SK-N-SH treated with all-trans-retinoic acid at 6 μM for 48 hours (cell line): ENCODE measurements at regions not wholly inside any gene's neighbourhood (a gene's known extent, or its start where the extent isn't known, plus 50 kb on each side); places are given as distances from the start of the nearest gene placed in this dataset.

Experiments
- ATAC-seq: fragments of 200-7000 bp; cut with Tn5 transposase; 3 replicates; pipeline ENCODE4 v1.9.1; 2020; ENCODE audit warnings: mild to moderate bottlenecking, moderate library complexity
- ARNTL ChIP-seq: fragments of 450-650 bp; formaldehyde crosslinking; IDR thresholded peaks from 2 replicates; pipeline ENCODE4 v1.5.0; 2020; ENCODE audit warnings: low read depth, mild to moderate bottlenecking, moderate library complexity, borderline replicate concordance
- BACH2 ChIP-seq: fragments of 250-450 bp; sonication (Bioruptor Pico); IDR thresholded peaks from 2 replicates; pipeline ENCODE4 v1.9.0; 2021; ENCODE audit warnings: mild to moderate bottlenecking, borderline replicate concordance
- CSDC2 ChIP-seq: fragments of 250-450 bp; sonication (Bioruptor Pico); IDR thresholded peaks from 2 replicates; pipeline ENCODE4 v1.5.0; 2020; ENCODE audit warnings: mild to moderate bottlenecking, moderate library complexity
- ESRRG ChIP-seq: fragments of 250-450 bp; sonication (Bioruptor Pico); IDR thresholded peaks from 2 replicates; pipeline ENCODE4 v1.6.1; 2021; ENCODE audit warnings: mild to moderate bottlenecking
- GLIS3 ChIP-seq: fragments of 250-450 bp; sonication (Bioruptor Pico); IDR thresholded peaks from 2 replicates; pipeline ENCODE4 v1.5.0; 2020; ENCODE audit warnings: mild to moderate bottlenecking, moderate library complexity
- ISL1 ChIP-seq: fragments of 250-450 bp; sonication (Bioruptor Pico); IDR thresholded peaks from 2 replicates; pipeline ENCODE4 v2.1.2; 2022; ENCODE audit warnings: mild to moderate bottlenecking, moderate library complexity
- OSR1 ChIP-seq: fragments of 250-450 bp; sonication (Bioruptor Pico); IDR thresholded peaks from 2 replicates; pipeline ENCODE4 v1.8.0; 2022; ENCODE audit warnings: moderate library complexity, mild to moderate bottlenecking, inconsistent platforms
- POU6F1 ChIP-seq: fragments of 250-450 bp; sonication (Bioruptor Pico); IDR thresholded peaks from 2 replicates; pipeline ENCODE4 v1.8.0; 2021; ENCODE audit warnings: low read depth, mild to moderate bottlenecking, moderate library complexity, borderline replicate concordance
- PPARA ChIP-seq: fragments of 250-450 bp; sonication (Bioruptor Pico); IDR thresholded peaks from 2 replicates; pipeline ENCODE4 v1.5.0; 2020; ENCODE audit warnings: mild to moderate bottlenecking, borderline replicate concordance
- RARB ChIP-seq: fragments of 250-450 bp; sonication (Bioruptor Pico); IDR thresholded peaks from 2 replicates; pipeline ENCODE4 v1.8.0; 2021; ENCODE audit warnings: mild to moderate bottlenecking, moderate library complexity
- SNAI2 ChIP-seq: fragments of 250-450 bp; sonication (Bioruptor Pico); IDR thresholded peaks from 2 replicates; pipeline ENCODE4 v1.5.0; 2020; ENCODE audit warnings: mild to moderate bottlenecking, moderate library complexity
- TCF4 ChIP-seq: fragments of 250-450 bp; sonication (Bioruptor Pico); IDR thresholded peaks from 2 replicates; pipeline ENCODE4 v1.8.0; 2021; ENCODE audit warnings: mild to moderate bottlenecking, moderate library complexity, borderline replicate concordance
- TOX ChIP-seq: fragments of 250-450 bp; sonication (Bioruptor Pico); IDR thresholded peaks from 2 replicates; pipeline ENCODE4 v1.8.0; 2021; ENCODE audit warnings: mild to moderate bottlenecking, moderate library complexity, borderline replicate concordance
- ZC3H10 ChIP-seq: fragments of 250-450 bp; sonication (Bioruptor Pico); IDR thresholded peaks from 2 replicates; pipeline ENCODE4 v1.5.1; 2021; ENCODE audit warnings: mild to moderate bottlenecking, moderate library complexity
- ZFP3 ChIP-seq: fragments of 250-450 bp; sonication (Bioruptor Pico); IDR thresholded peaks from 2 replicates; pipeline ENCODE4 v1.5.0; 2020; ENCODE audit warnings: mild to moderate bottlenecking, moderate library complexity
- ZFP30 ChIP-seq: fragments of 450-650 bp; formaldehyde crosslinking; IDR thresholded peaks from 2 replicates; pipeline ENCODE4 v1.5.0; 2022; ENCODE audit warnings: mild to moderate bottlenecking, moderate library complexity
- ZNF565 ChIP-seq: fragments of 450-650 bp; formaldehyde crosslinking; conservative IDR thresholded peaks from 2 replicates; pipeline ENCODE4 v1.5.0; 2020; ENCODE audit warnings: low read depth, mild to moderate bottlenecking, moderate library complexity
- ZNF70 ChIP-seq: fragments of 450-650 bp; formaldehyde crosslinking; IDR thresholded peaks from 2 replicates; pipeline ENCODE4 v1.5.0; 2020; ENCODE audit warnings: mild to moderate bottlenecking, moderate library complexity
- ZNF8 ChIP-seq: fragments of 450-650 bp; formaldehyde crosslinking; IDR thresholded peaks from 2 replicates; pipeline ENCODE4 v1.5.0; 2020; ENCODE audit warnings: mild to moderate bottlenecking, moderate library complexity
- TF ChIP-seq, protein P1 (sequence below): fragments of 250-450 bp; sonication (Bioruptor Pico); IDR thresholded peaks from 2 replicates; pipeline ENCODE4 v1.5.1; 2020; ENCODE audit warnings: low read depth, mild to moderate bottlenecking, moderate library complexity
- TF ChIP-seq, protein P2 (sequence below): fragments of 250-450 bp; sonication (Bioruptor Pico); IDR thresholded peaks from 2 replicates; pipeline ENCODE4 v1.5.0; 2020; ENCODE audit warnings: mild to moderate bottlenecking, moderate library complexity
- TF ChIP-seq, protein P3 (sequence below): fragments of 250-450 bp; sonication (Bioruptor Pico); IDR thresholded peaks from 2 replicates; pipeline ENCODE4 v1.5.1; 2021; ENCODE audit warnings: mild to moderate bottlenecking, moderate library complexity
- TF ChIP-seq, protein P4 (sequence below): fragments of 250-450 bp; sonication (Bioruptor Pico); IDR thresholded peaks from 2 replicates; pipeline ENCODE4 v1.8.0; 2020; ENCODE audit warnings: mild to moderate bottlenecking, moderate library complexity, borderline replicate concordance

- no peak for ATAC-seq
- TF ChIP-seq ZFP30, result no peak
- TF ChIP-seq, protein P1, sequence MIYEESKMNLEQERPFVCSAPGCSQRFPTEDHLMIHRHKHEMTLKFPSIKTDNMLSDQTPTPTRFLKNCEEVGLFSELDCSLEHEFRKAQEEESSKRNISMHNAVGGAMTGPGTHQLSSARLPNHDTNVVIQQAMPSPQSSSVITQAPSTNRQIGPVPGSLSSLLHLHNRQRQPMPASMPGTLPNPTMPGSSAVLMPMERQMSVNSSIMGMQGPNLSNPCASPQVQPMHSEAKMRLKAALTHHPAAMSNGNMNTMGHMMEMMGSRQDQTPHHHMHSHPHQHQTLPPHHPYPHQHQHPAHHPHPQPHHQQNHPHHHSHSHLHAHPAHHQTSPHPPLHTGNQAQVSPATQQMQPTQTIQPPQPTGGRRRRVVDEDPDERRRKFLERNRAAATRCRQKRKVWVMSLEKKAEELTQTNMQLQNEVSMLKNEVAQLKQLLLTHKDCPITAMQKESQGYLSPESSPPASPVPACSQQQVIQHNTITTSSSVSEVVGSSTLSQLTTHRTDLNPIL (CRISPR knock-in tag), result no peak
- TF ChIP-seq, protein P2, sequence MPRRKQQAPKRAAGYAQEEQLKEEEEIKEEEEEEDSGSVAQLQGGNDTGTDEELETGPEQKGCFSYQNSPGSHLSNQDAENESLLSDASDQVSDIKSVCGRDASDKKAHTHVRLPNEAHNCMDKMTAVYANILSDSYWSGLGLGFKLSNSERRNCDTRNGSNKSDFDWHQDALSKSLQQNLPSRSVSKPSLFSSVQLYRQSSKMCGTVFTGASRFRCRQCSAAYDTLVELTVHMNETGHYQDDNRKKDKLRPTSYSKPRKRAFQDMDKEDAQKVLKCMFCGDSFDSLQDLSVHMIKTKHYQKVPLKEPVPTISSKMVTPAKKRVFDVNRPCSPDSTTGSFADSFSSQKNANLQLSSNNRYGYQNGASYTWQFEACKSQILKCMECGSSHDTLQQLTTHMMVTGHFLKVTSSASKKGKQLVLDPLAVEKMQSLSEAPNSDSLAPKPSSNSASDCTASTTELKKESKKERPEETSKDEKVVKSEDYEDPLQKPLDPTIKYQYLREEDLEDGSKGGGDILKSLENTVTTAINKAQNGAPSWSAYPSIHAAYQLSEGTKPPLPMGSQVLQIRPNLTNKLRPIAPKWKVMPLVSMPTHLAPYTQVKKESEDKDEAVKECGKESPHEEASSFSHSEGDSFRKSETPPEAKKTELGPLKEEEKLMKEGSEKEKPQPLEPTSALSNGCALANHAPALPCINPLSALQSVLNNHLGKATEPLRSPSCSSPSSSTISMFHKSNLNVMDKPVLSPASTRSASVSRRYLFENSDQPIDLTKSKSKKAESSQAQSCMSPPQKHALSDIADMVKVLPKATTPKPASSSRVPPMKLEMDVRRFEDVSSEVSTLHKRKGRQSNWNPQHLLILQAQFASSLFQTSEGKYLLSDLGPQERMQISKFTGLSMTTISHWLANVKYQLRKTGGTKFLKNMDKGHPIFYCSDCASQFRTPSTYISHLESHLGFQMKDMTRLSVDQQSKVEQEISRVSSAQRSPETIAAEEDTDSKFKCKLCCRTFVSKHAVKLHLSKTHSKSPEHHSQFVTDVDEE (CRISPR knock-in tag), result no peak
- no peak for TF ChIP-seq OSR1 (CRISPR knock-in tag)
- no peak for TF ChIP-seq CSDC2 (CRISPR knock-in tag)
- TF ChIP-seq, protein P3, sequence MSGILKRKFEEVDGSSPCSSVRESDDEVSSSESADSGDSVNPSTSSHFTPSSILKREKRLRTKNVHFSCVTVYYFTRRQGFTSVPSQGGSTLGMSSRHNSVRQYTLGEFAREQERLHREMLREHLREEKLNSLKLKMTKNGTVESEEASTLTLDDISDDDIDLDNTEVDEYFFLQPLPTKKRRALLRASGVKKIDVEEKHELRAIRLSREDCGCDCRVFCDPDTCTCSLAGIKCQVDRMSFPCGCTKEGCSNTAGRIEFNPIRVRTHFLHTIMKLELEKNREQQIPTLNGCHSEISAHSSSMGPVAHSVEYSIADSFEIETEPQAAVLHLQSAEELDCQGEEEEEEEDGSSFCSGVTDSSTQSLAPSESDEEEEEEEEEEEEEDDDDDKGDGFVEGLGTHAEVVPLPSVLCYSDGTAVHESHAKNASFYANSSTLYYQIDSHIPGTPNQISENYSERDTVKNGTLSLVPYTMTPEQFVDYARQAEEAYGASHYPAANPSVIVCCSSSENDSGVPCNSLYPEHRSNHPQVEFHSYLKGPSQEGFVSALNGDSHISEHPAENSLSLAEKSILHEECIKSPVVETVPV (CRISPR knock-in tag), result no peak
- TF ChIP-seq RARB, result no peak
- no peak for TF ChIP-seq TOX (CRISPR knock-in tag)
- TF ChIP-seq BACH2 (CRISPR knock-in tag), result no peak
- no peak for TF ChIP-seq ZNF565 (CRISPR knock-in tag)
- TF ChIP-seq ZNF70 (CRISPR knock-in tag), result no peak
- TF ChIP-seq GLIS3 (CRISPR knock-in tag), result no peak
- no peak for TF ChIP-seq ISL1 (CRISPR knock-in tag)
- TF ChIP-seq POU6F1, result no peak
Measured at GRCh38 chr9:786405-786804, 55.1 kb upstream of the DMRT1 start.

DNA sequence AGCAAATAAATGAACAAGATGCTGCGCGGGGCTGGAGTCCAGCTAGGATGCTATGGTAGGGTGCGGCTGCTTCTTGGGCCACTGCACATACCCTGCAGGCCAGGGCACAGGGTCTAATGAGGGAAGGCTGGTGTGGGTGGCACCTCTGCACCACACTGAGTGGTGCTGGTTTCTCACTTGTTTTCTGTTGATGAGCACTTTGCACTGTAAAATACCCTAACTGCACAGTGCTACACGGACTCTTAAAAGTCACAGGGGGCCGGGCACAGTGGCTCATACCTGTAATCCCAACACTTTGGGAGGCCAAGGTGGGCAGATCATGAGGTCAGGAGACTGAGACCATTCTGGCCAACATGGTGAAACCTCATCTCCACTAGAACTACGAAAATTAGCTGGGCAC, 52.7 kb upstream of the DMRT1 start:
- TF ChIP-seq ISL1 (CRISPR knock-in tag), result no peak
- TF ChIP-seq ZNF8 (CRISPR knock-in tag), result no peak
- TF ChIP-seq, protein P3 (CRISPR knock-in tag), result no peak
- TF ChIP-seq ZFP30, result no peak
- TF ChIP-seq, protein P2 (CRISPR knock-in tag), result no peak
- no peak for TF ChIP-seq ZNF565 (CRISPR knock-in tag)
- no peak for TF ChIP-seq TCF4 (CRISPR knock-in tag)
- TF ChIP-seq PPARA, result no peak
- TF ChIP-seq ESRRG (CRISPR knock-in tag), result no peak
- no peak for TF ChIP-seq ARNTL (CRISPR knock-in tag)
- TF ChIP-seq, protein P4, sequence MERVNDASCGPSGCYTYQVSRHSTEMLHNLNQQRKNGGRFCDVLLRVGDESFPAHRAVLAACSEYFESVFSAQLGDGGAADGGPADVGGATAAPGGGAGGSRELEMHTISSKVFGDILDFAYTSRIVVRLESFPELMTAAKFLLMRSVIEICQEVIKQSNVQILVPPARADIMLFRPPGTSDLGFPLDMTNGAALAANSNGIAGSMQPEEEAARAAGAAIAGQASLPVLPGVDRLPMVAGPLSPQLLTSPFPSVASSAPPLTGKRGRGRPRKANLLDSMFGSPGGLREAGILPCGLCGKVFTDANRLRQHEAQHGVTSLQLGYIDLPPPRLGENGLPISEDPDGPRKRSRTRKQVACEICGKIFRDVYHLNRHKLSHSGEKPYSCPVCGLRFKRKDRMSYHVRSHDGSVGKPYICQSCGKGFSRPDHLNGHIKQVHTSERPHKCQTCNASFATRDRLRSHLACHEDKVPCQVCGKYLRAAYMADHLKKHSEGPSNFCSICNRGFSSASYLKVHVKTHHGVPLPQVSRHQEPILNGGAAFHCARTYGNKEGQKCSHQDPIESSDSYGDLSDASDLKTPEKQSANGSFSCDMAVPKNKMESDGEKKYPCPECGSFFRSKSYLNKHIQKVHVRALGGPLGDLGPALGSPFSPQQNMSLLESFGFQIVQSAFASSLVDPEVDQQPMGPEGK (CRISPR knock-in tag), result no peak
- TF ChIP-seq SNAI2, result no peak
- no peak for TF ChIP-seq CSDC2 (CRISPR knock-in tag)
- TF ChIP-seq ZNF70 (CRISPR knock-in tag), result no peak
- no peak for TF ChIP-seq TOX (CRISPR knock-in tag)
- TF ChIP-seq ZC3H10 (CRISPR knock-in tag), result no peak
- no peak for TF ChIP-seq GLIS3 (CRISPR knock-in tag)
- TF ChIP-seq, protein P1 (CRISPR knock-in tag), result no peak
- TF ChIP-seq RARB, result no peak
- TF ChIP-seq ZFP3, result no peak
- TF ChIP-seq, all 23 proteins: peak for 0
- ATAC-seq, result no peak
